ENCODE measurements at regions not wholly inside any gene's neighbourhood (a gene's known extent, or its start where the extent isn't known, plus 50 kb on each side); places are given as distances from the start of the nearest gene placed in this dataset.

DNA sequence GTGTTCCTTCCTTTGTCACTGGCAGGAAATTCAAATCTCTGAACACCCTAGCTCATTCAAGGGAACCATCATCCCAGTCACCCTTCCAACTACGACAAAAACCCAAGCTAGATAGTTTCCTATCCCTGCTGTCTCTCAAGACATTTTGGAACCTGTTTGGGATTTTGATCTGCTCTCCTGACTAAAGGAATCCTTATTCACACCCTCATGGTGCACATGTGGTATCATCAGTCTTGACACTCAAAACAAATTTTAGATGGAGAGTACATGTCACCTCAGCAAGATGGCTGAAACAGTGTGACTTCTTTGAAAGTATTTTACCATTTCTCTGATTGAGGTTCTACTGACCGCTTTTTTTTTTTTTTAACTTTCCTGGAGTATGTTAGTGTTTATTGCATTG is 234.3 kb upstream of the TMEM229A start:
- TF ChIP-seq CTCF (IDR thresholded peaks at IDR 0.05): no peak
- no peak for TF ChIP-seq ZBTB43 (CRISPR knock-in tag; IDR thresholded peaks at IDR 0.05)

Measured in WTC11 (cell line).